CD1c-positive myeloid dendritic cell (primary cell): ENCODE measurements at regions not wholly inside any gene's neighbourhood (a gene's known extent, or its start where the extent isn't known, plus 50 kb on each side); places are given as distances from the start of the nearest gene placed in this dataset.

ENCODE experiments used
- DNase-seq: peaks from one replicate; pipeline ENCODE4 v3.0.0-alpha.2; 2016; ENCODE audit errors: extremely low spot score

- DNase-seq: no peak
Measured at GRCh38 chr15:92565351-92566125, 90.0 kb downstream of the FAM174B start.

- no peak for DNase-seq
Measured at GRCh38 chr15:92561754-92562153, 93.8 kb downstream of the FAM174B start.

GRCh38 chr15:92553317-92553716 lies 102.3 kb downstream of the FAM174B start:
- no peak for DNase-seq

- DNase-seq: no peak
Measured at GRCh38 chr15:92545996-92546395, 109.6 kb downstream of the FAM174B start.

- DNase-seq: no peak
Measured at GRCh38 chr15:92541291-92542200, 114.0 kb downstream of the FAM174B start.

GRCh38 chr15:92538115-92538514 lies 117.5 kb downstream of the FAM174B start:
- DNase-seq: no peak

- DNase-seq: no peak
Measured at GRCh38 chr15:92533298-92533697, 122.3 kb downstream of the FAM174B start.

GRCh38 chr15:92531406-92531805 lies 124.2 kb downstream of the FAM174B start:
- DNase-seq: no peak

- DNase-seq: no peak
Measured at GRCh38 chr15:92528736-92529135, 126.8 kb downstream of the FAM174B start.

- no peak for DNase-seq
Measured at GRCh38 chr15:92527197-92527596, 128.4 kb downstream of the FAM174B start.

- DNase-seq: no peak
Measured at GRCh38 chr15:92525758-92526245, 129.8 kb downstream of the FAM174B start.

- DNase-seq: no peak
Measured at GRCh38 chr15:92524874-92525565, 130.6 kb downstream of the FAM174B start.

GRCh38 chr15:92524161-92524560 lies 130.5 kb downstream of the ST8SIA2 start:
- DNase-seq: no peak

- no peak for DNase-seq
Measured at GRCh38 chr15:92523176-92523575, 129.5 kb downstream of the ST8SIA2 start.

GRCh38 chr15:92521624-92522008 lies 127.9 kb downstream of the ST8SIA2 start:
- DNase-seq: peak; percentile 31

- no peak for DNase-seq
Measured at GRCh38 chr15:92520914-92521623, 127.4 kb downstream of the ST8SIA2 start.

- no peak for DNase-seq
Measured at GRCh38 chr15:92519709-92520108, 126.0 kb downstream of the ST8SIA2 start.
